MV-4-11 (cell line): ENCODE measurements at regions not wholly inside any gene's neighbourhood (a gene's known extent, or its start where the extent isn't known, plus 50 kb on each side); places are given as distances from the start of the nearest gene placed in this dataset.
"Not testable (repeated sequence)": the region's sequence is repeated elsewhere in the genome, so short reads cannot be mapped to it uniquely, and the experiment has no call there.

Experiments
- DNase-seq: peaks from one replicate; lab custom pipeline; 2025; lab: John Stamatoyannopoulos, UW

DNA sequence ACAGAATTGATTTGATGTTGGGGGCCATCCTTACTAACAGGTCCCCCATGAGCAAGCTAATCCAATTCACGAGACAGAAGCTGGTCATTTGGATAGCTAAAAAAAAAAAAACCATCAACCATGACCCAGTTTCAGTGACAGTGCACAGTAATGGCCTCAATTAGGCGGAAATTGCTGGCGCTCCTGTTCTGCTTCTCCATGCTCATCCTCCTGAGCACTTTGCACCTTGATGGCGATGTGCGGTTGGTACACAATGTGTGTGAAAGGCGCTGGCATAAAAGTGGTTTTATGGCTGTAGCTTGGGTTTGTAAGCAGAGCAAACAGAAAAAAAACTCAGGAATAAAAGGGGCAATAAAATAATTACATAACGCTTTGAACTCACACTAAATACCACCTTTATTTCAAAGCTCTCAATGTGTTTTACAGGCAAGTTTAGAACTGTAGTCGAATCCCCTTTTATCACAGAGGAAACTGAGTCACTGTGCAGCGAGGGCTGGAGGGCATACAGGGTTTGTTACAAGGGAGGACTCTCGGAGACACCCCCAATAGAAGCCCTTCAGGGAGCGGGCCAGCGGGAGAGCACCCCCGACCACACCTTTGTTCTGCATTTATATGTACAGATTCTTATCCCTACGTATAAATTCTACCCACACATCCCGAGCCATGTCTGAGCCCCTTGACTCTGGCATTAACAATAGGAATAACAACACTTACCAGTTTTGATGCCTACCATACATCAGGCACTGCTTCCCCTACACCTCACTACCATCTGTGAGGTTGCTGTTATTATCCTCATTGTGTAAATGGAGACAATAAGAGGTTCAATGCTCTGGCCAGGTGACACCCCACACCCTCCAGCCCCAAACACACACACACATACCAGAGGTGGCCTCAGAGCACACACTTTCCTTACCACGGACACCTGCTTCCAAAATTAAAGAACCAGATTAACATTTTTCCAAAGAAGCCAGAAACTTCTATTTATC is 213.5 kb upstream of the IRF2BP2 start:
- no peak for DNase-seq

DNA sequence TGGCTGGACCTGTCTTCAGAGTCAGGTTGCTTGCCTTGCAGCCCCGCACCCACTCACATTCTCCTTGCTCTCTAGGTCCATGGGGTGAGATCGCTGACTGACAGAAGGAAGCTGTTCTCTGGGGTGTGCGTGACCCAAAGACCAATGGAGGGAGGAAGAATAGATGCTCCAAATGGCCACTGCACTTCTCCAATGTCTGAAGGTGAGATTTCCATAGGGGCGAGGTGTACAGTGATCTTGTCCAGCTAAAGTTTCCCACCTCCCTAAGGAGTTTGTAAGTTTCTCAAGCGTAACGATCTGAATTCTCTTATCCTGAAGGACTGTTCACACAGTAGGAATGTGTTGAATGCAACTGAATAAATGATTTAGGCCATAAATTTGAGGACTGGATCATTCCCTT is 211.9 kb upstream of the IRF2BP2 start:
- no peak for DNase-seq

DNA sequence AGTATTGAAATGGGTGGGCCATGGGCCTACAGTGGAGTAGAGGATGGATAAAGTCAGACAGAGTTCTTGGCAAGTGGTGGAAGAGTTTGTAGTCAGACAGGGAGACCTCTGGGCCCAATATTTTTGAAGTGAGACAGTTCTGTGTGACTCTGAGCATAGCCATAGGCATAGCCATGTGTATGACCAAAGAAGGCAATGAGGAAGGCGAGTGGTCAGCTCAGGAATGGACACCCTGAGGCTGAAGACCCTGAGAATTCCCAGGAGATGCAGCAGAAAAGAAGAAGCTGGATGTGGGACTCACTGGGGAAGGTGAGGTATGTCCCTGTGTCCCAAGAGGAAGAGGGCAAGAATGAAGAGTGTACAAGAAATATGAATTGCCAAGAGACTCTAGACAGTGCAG is 210.6 kb upstream of the IRF2BP2 start:
- no peak for DNase-seq

DNA sequence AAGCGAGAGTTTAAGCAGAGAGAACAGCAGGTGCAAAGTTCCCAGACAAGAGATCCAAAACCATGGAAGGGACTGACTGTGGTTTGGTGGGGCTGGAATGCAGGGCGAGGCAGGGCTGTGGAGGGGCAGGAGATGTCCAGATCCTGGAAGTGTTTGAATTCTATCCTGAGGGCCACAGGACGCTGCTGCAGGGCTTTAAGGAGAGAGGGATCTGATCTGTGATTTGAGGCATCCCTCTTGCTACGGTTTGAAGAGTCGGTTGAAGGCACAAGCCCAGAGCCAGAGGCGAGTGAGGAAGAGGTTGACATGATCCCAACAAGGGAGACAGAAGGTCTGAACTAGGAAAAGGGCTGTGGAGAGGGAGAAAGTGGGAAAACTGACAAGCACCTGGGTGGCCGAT is 209.9 kb upstream of the IRF2BP2 start:
- not testable (repeated sequence) for DNase-seq

DNA sequence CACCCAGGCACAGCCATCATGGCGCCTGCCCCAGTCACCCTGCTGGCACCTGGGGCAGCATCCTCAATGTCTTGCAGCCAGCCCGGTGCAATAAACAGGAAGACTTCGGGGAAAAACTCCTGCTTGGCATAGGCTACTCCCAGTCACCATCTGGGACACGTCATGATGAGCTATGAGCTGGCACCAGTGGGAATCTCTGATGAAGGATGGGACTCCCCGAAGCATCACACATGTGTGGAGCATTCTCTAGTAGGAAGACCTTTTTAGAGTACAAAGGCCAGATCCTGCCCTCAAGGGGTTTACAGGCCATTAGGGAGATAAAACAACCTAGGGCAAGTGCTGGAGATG is 208.0 kb upstream of the IRF2BP2 start:
- not testable (repeated sequence) for DNase-seq

DNA sequence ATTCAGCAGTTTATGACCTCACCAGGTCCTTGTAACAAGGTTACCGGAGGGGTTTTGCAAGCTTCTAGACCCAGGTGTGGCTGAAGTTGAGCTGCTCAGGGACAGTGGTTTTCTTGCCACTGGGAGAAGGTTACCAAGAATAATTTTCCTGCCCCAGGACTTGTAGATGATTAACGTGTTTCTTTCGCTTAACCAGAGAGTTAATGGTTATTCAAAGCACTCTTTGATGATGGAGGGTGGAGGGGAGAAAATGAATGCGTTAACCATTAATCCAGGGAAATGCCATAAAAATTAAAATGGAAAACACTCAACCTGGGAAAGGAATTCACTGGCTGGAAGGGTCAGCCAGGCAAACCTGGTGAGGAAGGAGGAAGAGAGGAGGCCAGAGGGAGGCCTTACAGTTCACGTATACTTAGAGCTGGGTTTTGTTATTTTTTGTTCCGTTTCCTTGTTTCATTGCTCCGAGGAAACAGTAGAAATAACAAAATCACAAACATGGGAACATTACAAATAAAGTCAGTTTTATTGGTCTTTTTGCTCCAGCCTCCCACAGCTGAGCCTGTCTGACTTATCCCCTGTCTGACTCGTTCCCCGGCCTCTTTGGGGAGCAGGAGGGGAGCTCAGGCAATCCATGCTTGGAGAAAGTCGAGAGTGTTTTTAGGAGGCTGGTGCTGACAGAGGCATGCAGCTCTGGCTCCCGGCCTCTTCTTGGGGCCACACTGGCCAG is 207.5 kb upstream of the IRF2BP2 start:
- not testable (repeated sequence) for DNase-seq

DNA sequence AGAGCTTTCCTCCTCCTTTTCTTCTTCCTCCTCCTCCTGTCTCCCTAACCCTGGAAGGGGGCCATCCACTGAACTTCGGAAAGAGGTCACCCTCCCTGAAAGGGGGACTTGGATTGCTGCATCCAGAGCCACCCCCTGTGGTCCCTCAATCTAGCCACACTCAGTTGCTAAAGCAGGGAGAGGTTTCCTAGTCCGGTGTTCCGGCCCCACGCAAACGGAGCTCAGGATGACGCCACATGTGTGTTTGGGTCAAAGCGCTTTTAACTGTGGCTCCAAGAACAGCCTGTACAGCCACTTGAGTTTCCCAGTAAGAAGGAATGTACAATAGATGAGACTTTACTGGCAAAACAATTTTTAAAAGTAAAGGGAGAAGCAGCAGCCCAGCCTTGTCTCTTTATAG is 206.9 kb upstream of the IRF2BP2 start:
- DNase-seq: not testable (repeated sequence)

DNA sequence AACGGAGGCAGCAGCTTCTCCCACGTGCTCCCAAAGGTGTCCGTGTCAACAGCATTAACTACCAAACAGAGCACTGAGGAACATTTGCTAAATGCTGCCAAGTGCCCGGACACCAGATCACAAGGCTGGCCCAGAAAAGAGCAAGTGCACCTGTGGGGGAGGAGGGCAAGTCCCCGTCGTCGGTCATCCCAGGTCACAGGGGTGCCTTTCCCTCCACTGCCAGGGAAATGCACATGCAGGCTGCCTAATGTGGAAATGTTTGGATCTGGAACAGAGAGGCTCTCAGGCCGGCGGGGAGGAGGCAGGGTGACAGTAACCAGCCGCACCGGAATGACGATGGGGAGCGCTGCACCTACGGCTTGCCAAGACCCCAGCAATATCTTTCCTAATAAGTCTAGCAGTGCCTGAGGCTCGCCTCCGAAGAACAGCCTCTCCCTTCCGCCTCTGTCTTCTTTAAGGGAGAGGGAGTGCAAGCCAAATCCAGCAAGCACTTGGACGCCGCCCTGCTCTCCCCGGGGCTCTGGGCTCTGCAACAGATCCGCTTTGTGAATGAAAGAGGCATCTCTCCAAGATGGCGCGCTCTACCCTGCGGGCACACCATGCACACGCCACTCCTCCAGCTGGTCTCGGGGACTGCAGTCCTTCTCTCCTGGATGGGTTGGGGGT is 206.3 kb upstream of the IRF2BP2 start:
- not testable (repeated sequence) for DNase-seq

DNA sequence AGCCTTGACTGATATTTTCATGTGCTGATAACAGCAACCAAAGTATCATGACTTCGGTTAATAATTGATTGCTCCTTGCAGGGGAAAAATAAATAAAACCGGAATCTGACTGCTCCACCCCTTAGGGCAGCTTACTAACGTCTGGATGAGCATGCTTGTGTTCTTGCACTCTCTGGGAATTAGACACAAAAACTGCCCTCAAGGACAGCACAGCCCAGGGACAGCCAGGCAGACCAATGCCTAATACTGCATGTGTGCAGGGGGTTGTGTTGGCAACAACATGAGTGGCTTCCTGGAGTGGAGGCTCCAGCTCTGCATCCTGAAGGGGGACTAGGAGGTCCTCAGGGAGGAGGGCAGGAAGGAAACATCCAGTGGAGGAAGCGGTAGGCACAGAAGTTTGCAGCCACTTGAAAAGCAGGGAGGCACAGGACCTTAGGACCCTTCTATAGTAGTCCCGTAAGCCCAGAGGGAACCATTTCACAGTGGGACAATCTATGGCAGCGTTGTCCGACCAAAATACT is 205.4 kb upstream of the IRF2BP2 start:
- not testable (repeated sequence) for DNase-seq

DNA sequence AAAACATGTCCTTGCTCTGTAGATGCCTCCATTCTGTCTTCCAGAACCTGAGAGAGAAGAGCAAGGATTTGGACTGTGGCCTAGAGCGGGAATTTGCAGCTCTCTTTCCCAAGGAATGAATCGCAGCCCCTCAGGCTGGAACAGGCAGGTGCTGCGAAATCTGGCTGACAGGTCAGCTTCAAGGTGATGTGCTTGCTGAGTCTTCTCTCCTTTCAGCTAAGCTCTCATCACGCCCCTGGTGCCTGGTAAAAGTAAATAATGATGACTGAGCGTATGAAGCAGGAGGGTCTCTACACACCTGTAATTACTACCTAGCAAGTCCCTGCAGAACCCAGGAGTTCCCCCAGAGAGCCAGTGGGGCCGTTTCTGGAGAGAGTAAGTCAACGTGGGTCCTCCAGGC is 204.3 kb upstream of the IRF2BP2 start:
- DNase-seq: not testable (repeated sequence)

DNA sequence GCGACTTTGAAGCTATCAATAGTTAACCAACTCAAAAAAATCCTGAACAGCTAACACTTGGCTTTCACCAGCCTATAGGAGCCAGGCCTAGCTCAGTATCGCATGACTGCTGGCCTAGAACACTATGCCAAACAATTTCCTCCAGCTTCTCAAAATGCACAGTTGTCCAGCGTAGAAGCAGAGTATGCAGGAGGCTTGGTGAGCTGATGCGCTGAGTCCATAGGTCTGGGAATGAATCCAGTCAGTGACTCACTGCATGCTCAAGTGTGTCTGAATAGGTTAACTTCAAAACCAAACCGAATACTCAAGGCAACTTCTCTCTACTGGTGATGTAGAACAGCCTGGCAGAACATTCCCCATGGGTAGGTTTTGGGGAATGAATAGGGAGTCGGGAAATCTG is 201.8 kb upstream of the IRF2BP2 start:
- DNase-seq: not testable (repeated sequence)

DNA sequence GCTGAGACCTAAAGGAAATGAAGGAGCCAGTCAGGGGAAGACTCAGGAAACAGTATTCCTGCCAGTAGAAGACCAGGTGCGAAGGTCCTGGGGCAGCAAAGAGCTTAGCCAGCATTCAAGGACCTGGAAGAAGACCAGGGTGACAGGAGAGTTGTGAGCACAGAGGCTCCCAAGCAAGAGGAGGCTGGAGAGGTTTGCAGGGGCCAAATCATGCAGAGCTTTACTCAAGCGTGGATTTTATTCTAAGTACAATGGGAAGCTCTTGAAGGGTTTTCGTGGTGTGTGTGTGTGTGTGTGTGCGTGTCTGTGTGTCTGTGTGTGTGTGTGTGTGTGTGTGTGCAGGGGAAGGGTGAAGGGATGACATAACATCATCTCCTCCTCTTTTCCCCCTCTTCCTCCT is 200.7 kb upstream of the IRF2BP2 start:
- DNase-seq: not testable (repeated sequence)

DNA sequence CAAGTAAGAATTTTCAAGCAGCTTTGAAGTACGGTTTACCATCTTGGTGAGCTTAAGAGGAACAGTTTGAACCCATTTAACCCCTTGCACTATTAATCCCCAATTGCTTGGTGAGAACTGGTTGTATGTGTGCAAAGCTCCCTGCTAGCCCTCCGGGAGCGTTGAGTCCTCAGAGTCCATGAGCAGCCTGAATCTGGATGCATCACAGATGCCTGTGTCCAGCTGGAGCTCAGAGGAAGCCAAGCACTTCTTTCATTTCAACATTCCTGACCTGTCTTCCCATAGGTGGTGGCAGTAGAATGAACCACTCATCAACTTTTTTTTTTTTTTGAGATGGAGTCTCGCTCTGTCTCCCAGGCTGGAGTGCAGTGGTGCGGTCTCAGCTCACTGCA is 199.9 kb upstream of the IRF2BP2 start:
- DNase-seq: not testable (repeated sequence)

DNA sequence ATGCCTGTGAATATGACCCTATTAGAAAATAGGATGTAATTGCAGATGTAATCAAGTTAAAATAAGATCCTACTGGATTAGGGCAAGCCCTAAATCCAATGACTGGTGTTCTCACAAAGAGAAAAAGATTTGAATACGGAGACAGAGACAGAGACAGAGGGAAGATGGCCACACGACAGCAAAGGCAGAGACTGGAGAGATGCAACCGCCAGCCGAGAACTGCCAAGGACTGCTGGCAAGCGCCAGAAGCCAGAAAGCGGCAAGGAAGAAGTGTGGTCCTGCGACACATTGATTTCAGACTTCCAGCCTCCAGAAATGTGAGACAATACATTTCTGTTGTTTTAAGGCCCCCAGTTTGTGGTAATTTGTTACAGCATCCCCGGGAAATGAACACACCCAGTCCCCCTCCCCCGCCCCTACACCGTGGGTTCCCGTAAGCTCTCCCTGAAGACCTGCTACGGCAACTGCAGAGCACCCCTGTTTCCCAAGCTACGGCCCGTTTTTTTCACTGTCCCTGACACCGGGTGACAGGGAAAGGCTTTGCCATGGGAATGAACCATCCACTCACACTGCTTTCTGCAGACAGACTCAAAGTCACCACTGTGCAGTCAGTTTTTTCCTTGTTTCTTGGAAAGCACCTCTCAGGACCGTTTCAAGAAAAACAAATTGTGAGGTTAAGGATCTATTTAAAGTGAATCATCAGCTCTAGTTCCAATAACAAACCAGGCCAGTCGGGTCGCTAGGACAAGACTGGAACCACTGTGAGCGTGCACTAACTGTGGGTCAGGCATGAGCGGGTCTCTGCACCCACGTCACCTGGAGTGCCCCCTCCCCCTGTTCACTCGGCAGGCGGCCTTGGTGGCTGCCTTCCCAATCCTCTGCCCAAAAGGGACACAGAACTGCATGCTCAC is 199.2 kb upstream of the IRF2BP2 start:
- DNase-seq: not testable (repeated sequence)

DNA sequence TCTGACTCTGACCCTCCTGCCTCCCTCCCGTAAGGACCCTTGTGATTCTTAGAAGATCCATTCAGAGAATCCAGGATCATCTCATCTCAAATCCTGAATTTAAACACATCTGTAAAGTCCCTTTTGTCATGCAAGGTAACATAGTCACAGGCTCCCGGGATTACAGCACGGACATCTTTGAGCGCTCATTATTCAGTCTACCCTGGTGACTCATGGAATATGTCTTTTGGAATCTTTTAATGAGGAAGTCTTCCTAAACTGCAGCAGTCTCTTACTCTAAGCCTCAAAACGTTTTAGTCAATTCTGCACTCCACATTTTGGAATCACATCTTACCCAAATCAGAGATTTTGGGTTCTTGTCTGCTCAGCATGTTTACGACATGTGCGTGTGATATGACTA is 198.5 kb upstream of the IRF2BP2 start:
- not testable (repeated sequence) for DNase-seq

DNA sequence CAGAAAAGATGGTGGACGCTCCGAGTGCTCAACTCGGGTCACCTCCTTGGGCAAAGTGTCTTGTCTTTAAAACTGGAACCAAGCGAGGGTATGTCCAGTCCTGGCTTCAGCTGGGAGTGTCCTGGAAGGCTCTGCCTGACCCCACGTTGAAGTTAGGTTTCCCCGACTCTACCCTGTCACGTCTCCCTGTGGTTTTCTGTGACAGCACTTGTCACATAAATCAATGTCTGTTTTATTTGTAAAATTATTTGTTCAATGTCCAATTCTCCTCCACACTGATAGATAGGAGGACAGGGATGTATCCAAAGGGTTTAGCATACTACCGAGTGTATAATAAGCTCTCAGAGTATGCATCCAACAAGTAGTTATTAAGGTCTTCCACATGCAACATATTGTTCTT is 197.7 kb upstream of the IRF2BP2 start:
- DNase-seq: not testable (repeated sequence)

DNA sequence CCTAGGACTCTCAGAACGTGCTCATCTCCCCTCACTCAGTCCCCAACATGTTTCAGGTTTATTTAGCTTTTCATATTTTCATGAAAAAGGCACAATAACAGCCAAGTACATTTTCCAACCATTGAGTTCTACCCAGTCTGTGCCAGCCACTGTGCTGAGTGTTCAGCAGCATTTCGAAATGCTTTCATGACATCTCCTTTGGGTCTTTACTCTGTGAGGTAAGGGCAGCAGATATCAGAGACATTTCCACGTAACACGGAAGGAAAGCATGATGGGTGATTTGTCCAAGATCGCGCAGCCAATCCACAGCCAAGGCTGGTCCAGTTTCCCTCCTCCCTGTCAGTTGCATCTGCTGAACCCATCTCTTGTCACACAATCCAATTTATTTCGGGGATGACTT is 192.6 kb upstream of the IRF2BP2 start:
- peak; percentile 17 for DNase-seq

DNA sequence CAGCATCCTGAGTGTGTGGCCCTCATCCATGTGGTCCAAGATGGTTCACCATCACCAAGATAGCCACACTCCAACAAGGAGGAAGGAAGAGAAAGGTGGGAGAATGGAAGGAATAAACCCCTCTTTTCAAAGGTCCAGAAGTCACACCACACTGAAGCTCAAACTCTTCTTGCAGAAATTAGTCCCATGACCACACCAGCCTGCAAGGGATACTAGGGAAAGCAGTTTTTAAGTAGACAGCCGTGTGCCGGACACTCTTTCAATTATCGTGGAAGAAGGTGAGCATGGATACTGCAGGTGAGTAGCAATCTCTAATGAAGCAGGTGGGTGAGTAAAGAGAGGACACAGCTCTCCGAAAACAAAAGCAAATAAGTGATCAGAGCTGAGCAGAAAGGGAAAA is 191.7 kb upstream of the IRF2BP2 start:
- not testable (repeated sequence) for DNase-seq

DNA sequence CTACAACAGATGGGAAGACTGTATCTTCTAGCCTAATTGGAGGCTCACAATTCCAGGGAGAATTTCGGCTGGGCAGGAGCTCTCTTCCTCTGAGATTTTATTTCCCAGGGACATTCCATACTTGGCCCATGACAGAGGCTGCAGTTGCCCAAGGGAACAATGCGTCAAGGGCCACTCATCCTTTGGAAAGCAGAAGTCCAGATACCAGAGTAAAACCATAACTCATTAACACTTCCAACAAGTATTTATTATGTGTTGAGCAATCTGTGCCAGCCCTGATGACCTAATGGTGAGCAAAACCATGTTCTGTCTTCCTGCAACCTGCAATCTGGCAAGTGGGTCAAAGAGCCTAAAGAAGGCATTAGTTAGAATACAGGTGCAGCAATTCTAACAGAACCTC is 191.2 kb upstream of the IRF2BP2 start:
- DNase-seq: not testable (repeated sequence)

DNA sequence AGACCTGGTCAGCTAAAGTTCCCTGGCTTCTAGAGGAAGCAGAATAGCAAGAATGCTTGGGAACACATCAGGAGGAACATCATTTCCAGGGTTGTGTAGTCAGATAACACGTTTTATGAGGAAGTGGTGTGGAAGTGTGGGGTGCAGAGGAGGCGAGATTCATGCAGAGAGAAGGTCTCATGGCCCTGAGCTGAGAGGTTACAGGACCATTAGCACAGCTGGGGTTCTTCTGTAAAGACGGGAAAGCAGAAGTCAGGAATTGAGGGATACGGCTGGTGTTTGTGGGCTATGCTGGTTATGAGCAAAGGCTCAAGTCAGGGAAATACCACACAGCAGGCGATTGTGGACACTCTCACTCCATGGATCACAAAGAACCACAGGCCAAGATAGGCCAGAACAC is 190.6 kb upstream of the IRF2BP2 start:
- DNase-seq: peak; percentile 75

DNA sequence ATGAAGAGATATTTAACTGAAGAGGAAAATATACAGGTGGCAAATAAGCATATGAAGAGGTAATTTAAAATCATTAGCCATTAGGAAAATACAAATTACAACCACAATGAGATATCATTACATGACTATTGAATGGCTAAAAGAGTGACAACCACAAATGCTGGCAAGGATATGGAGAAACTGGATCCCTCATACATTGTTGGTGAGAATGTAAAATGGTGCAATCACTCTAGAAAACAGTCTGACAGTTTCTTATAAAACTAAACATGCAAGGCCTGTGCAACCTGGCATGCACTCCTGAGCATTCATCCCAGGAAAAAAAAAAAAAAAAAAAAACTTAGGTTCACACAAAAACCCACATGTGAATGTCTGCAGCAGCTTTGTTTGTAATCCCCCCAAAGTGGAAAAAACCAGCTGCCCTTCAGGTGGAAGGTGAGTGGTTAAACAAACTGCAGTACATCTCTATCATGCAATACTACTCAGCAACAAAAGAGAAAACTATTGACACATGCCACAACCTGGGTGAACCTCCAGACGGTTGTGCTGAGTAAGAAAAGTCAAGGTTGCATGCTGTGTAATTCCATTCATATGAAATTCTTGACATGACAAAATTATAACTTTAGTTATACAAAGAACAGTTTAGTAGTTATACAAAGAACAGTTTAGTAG is 189.2 kb upstream of the IRF2BP2 start:
- DNase-seq: not testable (repeated sequence)
